Liver (tissue), 8 donors: ENCODE measurements at regions not wholly inside any gene's neighbourhood (a gene's known extent, or its start where the extent isn't known, plus 50 kb on each side); places are given as distances from the start of the nearest gene placed in this dataset.

ENCODE experiments used
- DNase-seq: peaks from one replicate; pipeline ENCODE4 v3.0.0-alpha.2; 2017; ENCODE audit warnings: low spot score
- H3K27ac ChIP-seq, 2 donors: one replicate each; pipeline ENCODE4 v1.7.0; 2013; ENCODE audit warnings: inconsistent platforms in 2 of 2, low read length in 2 of 2, control low read depth in 1 of 2, low read depth in 1 of 2, mild to moderate bottlenecking in 1 of 2
- H3K27me3 ChIP-seq, 4 donors: one replicate each; pipeline versions ENCODE4 v1.6.1 to v1.7.0; 2013; ENCODE audit warnings: low read length in 3 of 4, inconsistent platforms in 1 of 4, mild to moderate bottlenecking in 1 of 4, moderate library complexity in 1 of 4; ENCODE audit not compliant: control insufficient read depth in 4 of 4, insufficient read depth in 4 of 4
- H3K36me3 ChIP-seq, 4 donors: one replicate each; pipeline versions ENCODE4 v1.6.1 to v1.7.0; 2013; ENCODE audit warnings: low read length in 3 of 4, mild to moderate bottlenecking in 3 of 4, low read depth in 1 of 4, moderate library complexity in 1 of 4; ENCODE audit not compliant: control insufficient read depth in 4 of 4, insufficient read depth in 3 of 4
- H3K4me1 ChIP-seq, 4 donors: one replicate each; pipeline versions ENCODE4 v1.6.1 to v1.7.0; 2013; ENCODE audit warnings: low read length in 3 of 4, mild to moderate bottlenecking in 3 of 4, moderate library complexity in 1 of 4; ENCODE audit not compliant: control insufficient read depth in 4 of 4, insufficient read depth in 4 of 4
- H3K4me3 ChIP-seq, 3 donors: one replicate each; pipeline versions ENCODE4 v1.6.1 to v1.7.0; 2013; ENCODE audit warnings: low read length in 3 of 3, control low read depth in 1 of 3, low read depth in 1 of 3, mild to moderate bottlenecking in 1 of 3
- H3K9ac ChIP-seq, 2 donors: one replicate each; pipeline ENCODE4 v1.7.0; 2013; ENCODE audit warnings: low read length in 2 of 2, mild to moderate bottlenecking in 2 of 2, moderate library complexity in 2 of 2, control low read depth in 1 of 2, low read depth in 1 of 2
- H3K9me3 ChIP-seq, 4 donors: one replicate each; pipeline versions ENCODE4 v1.6.1 to v1.7.0; 2013; ENCODE audit warnings: low read length in 3 of 4; ENCODE audit not compliant: control insufficient read depth in 4 of 4
- EGR1 ChIP-seq, 2 donors: IDR thresholded peaks; 2 replicates each; pipeline ENCODE4 v1.6.1; 2016 to 2018; ENCODE audit warnings: antibody characterized with exemption in 2 of 2, low read depth in 2 of 2
- FOXA1 ChIP-seq: IDR thresholded peaks from 2 replicates; pipeline ENCODE4 v1.6.1; 2016; ENCODE audit warnings: antibody characterized with exemption
- FOXA2 ChIP-seq: IDR thresholded peaks from 2 replicates; pipeline ENCODE4 v1.6.1; 2016; ENCODE audit warnings: antibody characterized with exemption
- GABPA ChIP-seq, 2 donors: IDR thresholded peaks in 1 of 2; conservative IDR thresholded peaks in 1 of 2; 2 replicates each; pipeline ENCODE4 v1.6.1; 2016; ENCODE audit warnings: antibody characterized with exemption in 2 of 2, mild to moderate bottlenecking in 1 of 2, moderate library complexity in 1 of 2
- HNF4A ChIP-seq, 2 donors: conservative IDR thresholded peaks; 2 replicates each; pipeline ENCODE4 v1.6.1; 2016; ENCODE audit warnings: antibody characterized with exemption in 2 of 2, mild to moderate bottlenecking in 2 of 2
- HNF4G ChIP-seq: IDR thresholded peaks from 2 replicates; pipeline ENCODE4 v1.6.1; 2016; ENCODE audit warnings: antibody characterized with exemption
- JUND ChIP-seq, 2 donors: IDR thresholded peaks; 2 replicates each; pipeline ENCODE4 v1.6.1; 2016; ENCODE audit warnings: antibody characterized with exemption in 2 of 2
- MAX ChIP-seq: IDR thresholded peaks from 2 replicates; pipeline ENCODE4 v1.6.1; 2016; ENCODE audit warnings: antibody characterized with exemption
- NR2F2 ChIP-seq: IDR thresholded peaks from 2 replicates; pipeline ENCODE4 v1.6.1; 2016; ENCODE audit warnings: antibody characterized with exemption
- RAD21 ChIP-seq, 2 donors: IDR thresholded peaks; 2 replicates each; pipeline ENCODE4 v1.6.1; 2016; ENCODE audit warnings: antibody characterized with exemption in 2 of 2, mild to moderate bottlenecking in 2 of 2
- REST ChIP-seq: IDR thresholded peaks from 2 replicates; pipeline ENCODE4 v1.6.1; 2016; ENCODE audit warnings: antibody characterized with exemption, mild to moderate bottlenecking
- RXRA ChIP-seq, 2 donors: IDR thresholded peaks; 2 replicates each; pipeline ENCODE4 v1.6.1; 2017 to 2018; ENCODE audit warnings: antibody characterized with exemption in 2 of 2, mild to moderate bottlenecking in 1 of 2
- SP1 ChIP-seq: IDR thresholded peaks from 2 replicates; pipeline ENCODE4 v1.6.1; 2018; ENCODE audit warnings: antibody characterized with exemption, mild to moderate bottlenecking
- TAF1 ChIP-seq: conservative IDR thresholded peaks from 2 replicates; pipeline ENCODE4 v1.6.1; 2016; ENCODE audit warnings: antibody characterized with exemption, mild to moderate bottlenecking
- YY1 ChIP-seq: IDR thresholded peaks from 2 replicates; pipeline ENCODE4 v1.6.1; 2016; ENCODE audit warnings: antibody characterized with exemption, mild to moderate bottlenecking
- WGBS: extraction: QIAGEN DNeasy Blood & Tissue Kit; methylation state at CpG from one replicate; pipeline ENCODE4 v1.1.7; 2013; 5-methylcytosine and 5-hydroxymethylcytosine counted together
- TF ChIP-seq, protein P1 (sequence below): IDR thresholded peaks from 2 replicates; pipeline ENCODE4 v1.6.1; 2016; ENCODE audit warnings: antibody characterized with exemption
- TF ChIP-seq, protein P2 (sequence below): fragments of 150-350 bp; IDR thresholded peaks from 2 replicates; pipeline ENCODE4 v1.5.1; 2017; ENCODE audit warnings: improper control_type of control experiment, low read depth, low read length; ENCODE audit not compliant: missing input control
- TF ChIP-seq, protein P3 (sequence below): IDR thresholded peaks from 2 replicates; pipeline ENCODE4 v1.6.1; 2016; ENCODE audit warnings: antibody characterized with exemption
- donor health status: healthy.
- donor health status: healthy.
- donor health status: healthy.
- donor health status: healthy.
- donor health status: healthy.

DNA sequence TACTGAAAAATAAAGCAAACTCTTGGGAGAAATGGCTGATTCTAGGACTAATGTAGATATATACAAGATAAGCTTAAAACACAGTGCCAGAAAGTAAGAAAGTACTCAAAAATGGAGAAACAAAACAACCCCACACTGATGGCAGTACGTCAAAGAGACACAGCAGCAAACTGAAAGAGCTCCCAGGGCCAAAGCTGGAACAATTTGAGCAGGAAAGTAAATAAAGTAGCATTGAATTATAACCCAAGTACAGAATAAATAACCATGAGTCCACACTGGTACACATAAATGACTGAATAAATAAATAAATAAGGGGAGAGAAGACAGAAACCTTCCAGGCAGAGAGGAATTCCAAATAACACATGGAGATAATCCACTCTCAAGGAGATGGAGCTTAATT is 120.9 kb downstream of the GLUL start:
- no peaks in the 10 kb centered on the region for H3K27me3 ChIP-seq
- H3K27ac ChIP-seq = no peak overlapping the region
- H3K4me3 ChIP-seq = no peak overlapping the region
- TF ChIP-seq HNF4G = no peak
- TF ChIP-seq HNF4A (conservative IDR thresholded peaks at IDR 0.05) = peak; percentile 9 to 17
- peak; percentile 16 for TF ChIP-seq FOXA2
- TF ChIP-seq, protein P1, sequence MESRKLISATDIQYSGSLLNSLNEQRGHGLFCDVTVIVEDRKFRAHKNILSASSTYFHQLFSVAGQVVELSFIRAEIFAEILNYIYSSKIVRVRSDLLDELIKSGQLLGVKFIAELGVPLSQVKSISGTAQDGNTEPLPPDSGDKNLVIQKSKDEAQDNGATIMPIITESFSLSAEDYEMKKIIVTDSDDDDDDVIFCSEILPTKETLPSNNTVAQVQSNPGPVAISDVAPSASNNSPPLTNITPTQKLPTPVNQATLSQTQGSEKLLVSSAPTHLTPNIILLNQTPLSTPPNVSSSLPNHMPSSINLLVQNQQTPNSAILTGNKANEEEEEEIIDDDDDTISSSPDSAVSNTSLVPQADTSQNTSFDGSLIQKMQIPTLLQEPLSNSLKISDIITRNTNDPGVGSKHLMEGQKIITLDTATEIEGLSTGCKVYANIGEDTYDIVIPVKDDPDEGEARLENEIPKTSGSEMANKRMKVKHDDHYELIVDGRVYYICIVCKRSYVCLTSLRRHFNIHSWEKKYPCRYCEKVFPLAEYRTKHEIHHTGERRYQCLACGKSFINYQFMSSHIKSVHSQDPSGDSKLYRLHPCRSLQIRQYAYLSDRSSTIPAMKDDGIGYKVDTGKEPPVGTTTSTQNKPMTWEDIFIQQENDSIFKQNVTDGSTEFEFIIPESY = no peak
- no peak for TF ChIP-seq YY1
- no peak for TF ChIP-seq RXRA (IDR thresholded peaks at IDR 0.05)
- no peak for TF ChIP-seq MAX
- no peak for TF ChIP-seq FOXA1
- no peak for DNase-seq
- WGBS = 34% methylated on average over 1 of the region's 1 CpG
- no peaks in the 10 kb centered on the region for H3K9me3 ChIP-seq
- H3K9ac ChIP-seq = no peak overlapping the region
- H3K4me1 ChIP-seq = peaks cover 0 to 5% (median 2%) of the 10 kb centered on the region in 4 donors
- H3K36me3 ChIP-seq = no peaks in the 10 kb centered on the region

DNA sequence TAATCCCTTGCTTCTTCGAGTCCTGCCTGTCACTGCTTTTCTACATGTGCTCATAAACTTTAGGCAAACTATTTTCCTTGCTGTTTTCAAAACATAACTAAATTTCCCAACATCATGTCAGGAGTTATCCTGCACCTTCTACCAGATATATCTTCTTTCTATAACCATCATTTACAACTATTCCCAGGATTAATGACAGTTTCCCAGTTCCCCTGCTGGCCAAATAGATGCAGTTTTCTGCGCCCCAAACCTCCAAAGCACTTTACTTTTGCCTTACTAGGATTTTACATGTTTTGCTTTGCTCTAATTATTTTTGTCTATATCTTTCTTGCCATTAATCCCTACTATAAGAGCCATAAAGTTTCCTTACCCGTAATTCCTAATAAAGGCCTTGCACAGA is 122.5 kb downstream of the GLUL start:
- 97% methylated on average over 3 of the region's 3 CpGs for WGBS
- DNase-seq = no peak
- no peaks in the 10 kb centered on the region for H3K9me3 ChIP-seq
- H3K4me1 ChIP-seq = peaks cover 0 to 5% (median 2%) of the 10 kb centered on the region in 4 donors
- no peaks in the 10 kb centered on the region for H3K27me3 ChIP-seq
- no peaks in the 10 kb centered on the region for H3K36me3 ChIP-seq
- H3K4me3 ChIP-seq = no peak overlapping the region
- no peak overlapping the region for H3K27ac ChIP-seq
- TF ChIP-seq RAD21 (IDR thresholded peaks at IDR 0.05) (no peak), REST (no peak), JUND (IDR thresholded peaks at IDR 0.05) (no peak), MAX (no peak), TAF1 (no peak), RXRA (IDR thresholded peaks at IDR 0.05) (no peak), EGR1 (IDR thresholded peaks at IDR 0.05; ENCODE audit: low read depth in 2 of 2) (no peak), GABPA (IDR thresholded peaks at IDR 0.05 in 1 of 2, conservative IDR thresholded peaks at IDR 0.05 in 1 of 2) (no peak), HNF4G (no peak), FOXA1 (no peak), NR2F2 (no peak), FOXA2 (no peak), SP1 (no peak)
- TF ChIP-seq, protein P2, sequence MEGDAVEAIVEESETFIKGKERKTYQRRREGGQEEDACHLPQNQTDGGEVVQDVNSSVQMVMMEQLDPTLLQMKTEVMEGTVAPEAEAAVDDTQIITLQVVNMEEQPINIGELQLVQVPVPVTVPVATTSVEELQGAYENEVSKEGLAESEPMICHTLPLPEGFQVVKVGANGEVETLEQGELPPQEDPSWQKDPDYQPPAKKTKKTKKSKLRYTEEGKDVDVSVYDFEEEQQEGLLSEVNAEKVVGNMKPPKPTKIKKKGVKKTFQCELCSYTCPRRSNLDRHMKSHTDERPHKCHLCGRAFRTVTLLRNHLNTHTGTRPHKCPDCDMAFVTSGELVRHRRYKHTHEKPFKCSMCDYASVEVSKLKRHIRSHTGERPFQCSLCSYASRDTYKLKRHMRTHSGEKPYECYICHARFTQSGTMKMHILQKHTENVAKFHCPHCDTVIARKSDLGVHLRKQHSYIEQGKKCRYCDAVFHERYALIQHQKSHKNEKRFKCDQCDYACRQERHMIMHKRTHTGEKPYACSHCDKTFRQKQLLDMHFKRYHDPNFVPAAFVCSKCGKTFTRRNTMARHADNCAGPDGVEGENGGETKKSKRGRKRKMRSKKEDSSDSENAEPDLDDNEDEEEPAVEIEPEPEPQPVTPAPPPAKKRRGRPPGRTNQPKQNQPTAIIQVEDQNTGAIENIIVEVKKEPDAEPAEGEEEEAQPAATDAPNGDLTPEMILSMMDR = no peak
- TF ChIP-seq, protein P1 = no peak
- TF ChIP-seq, protein P3, sequence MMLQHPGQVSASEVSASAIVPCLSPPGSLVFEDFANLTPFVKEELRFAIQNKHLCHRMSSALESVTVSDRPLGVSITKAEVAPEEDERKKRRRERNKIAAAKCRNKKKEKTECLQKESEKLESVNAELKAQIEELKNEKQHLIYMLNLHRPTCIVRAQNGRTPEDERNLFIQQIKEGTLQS = no peak
- no peak overlapping the region for H3K9ac ChIP-seq
